Uterus (tissue), 3 donors: ENCODE measurements at regions not wholly inside any gene's neighbourhood (a gene's known extent, or its start where the extent isn't known, plus 50 kb on each side); places are given as distances from the start of the nearest gene placed in this dataset.

ENCODE experiments used
- DNase-seq, 2 donors: peaks; one replicate each; pipeline ENCODE4 v3.0.0-alpha.2; 2019 to 2020
- H3K27ac ChIP-seq, 2 donors: fragments of 200-600 bp; sonication (generic); 1 replicate in 1 of 2; 2 replicates in 1 of 2; pipeline ENCODE4 v1.5.1; 2016 to 2018
- H3K27me3 ChIP-seq, 2 donors: fragments of 200-600 bp; sonication (generic); one replicate each; pipeline ENCODE4 v1.5.1; 2018 to 2019; ENCODE audit warnings: control low read depth in 1 of 2
- H3K36me3 ChIP-seq, 2 donors: fragments of 200-600 bp; sonication (generic); one replicate each; pipeline ENCODE4 v1.5.1; 2019; ENCODE audit warnings: control low read depth in 1 of 2
- H3K4me1 ChIP-seq, 2 donors: fragments of 200-600 bp; sonication (generic); one replicate each; pipeline ENCODE4 v1.5.1; 2018 to 2019; ENCODE audit warnings: control low read depth in 1 of 2
- H3K4me3 ChIP-seq, 2 donors: fragments of 200-600 bp; sonication (generic); 1 replicate in 1 of 2; 2 replicates in 1 of 2; pipeline ENCODE4 v1.5.1; 2018 to 2019; ENCODE audit warnings: mild to moderate bottlenecking in 1 of 2
- H3K9me3 ChIP-seq, 2 donors: fragments of 200-600 bp; sonication (generic); one replicate each; pipeline ENCODE4 v1.5.1; 2019; ENCODE audit warnings: control low read depth in 1 of 2
- POLR2A ChIP-seq, 2 donors: fragments of 450-650 bp; IDR thresholded peaks; one replicate each; pipeline ENCODE4 v1.6.1; 2016; ENCODE audit warnings: antibody characterized with exemption in 2 of 2, mild to moderate bottlenecking in 1 of 2, moderate library complexity in 1 of 2
- intact Hi-C: fragments of 100-400 bp; cut with DNase I; formaldehyde crosslinking; loops from one replicate; pipeline ENCODE4 v1.15.1; 2023; ENCODE audit warnings: low total_unique reads
- TF ChIP-seq, protein P1 (sequence below), 4 experiments: fragments of 200-600 bp in 2 of 4; fragments of 450-650 bp in 2 of 4; sonication (generic) in 2 of 4; IDR thresholded peaks; one replicate each; pipeline ENCODE4 v1.5.1; 2016 to 2019; ENCODE audit warnings: antibody characterized with exemption in 4 of 4, mild to moderate bottlenecking in 2 of 4, moderate library complexity in 1 of 4
- donor health status: DM: yes; HTN: yes; CAD: no.

DNA sequence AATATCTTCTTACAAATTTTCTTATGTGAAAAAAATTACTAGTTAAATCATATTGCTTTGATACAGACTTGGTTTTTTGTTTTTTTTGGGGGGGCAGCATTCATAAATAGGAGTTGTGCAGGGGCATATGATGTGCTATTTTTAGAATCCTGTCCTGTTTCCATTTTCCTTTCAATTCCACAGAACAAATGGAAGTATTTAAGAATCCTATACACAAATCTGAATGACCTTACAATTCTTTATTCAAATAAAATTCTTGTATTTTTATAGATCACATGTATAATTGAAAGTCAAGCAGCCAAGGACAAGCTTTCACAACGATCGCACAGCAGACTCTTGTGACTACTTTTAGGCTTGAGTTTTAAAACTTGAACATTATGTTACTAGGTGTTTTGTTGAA is 523.9 kb downstream of the ANKRD50 start:
- no peaks in the 10 kb centered on the region for H3K4me1 ChIP-seq
- H3K36me3 ChIP-seq, result no peaks in the 10 kb centered on the region
- no peaks in the 10 kb centered on the region for H3K27me3 ChIP-seq
- no peak overlapping the region for H3K27ac ChIP-seq
- H3K4me3 ChIP-seq, result no peak overlapping the region
- H3K9me3 ChIP-seq, result peaks cover 0 to 10% of the 10 kb centered on the region in 2 donors
- DNase-seq, result no peak
- TF ChIP-seq POLR2A (IDR thresholded peaks at IDR 0.05), result no peak
- intact Hi-C loops, result no loop called here

DNA sequence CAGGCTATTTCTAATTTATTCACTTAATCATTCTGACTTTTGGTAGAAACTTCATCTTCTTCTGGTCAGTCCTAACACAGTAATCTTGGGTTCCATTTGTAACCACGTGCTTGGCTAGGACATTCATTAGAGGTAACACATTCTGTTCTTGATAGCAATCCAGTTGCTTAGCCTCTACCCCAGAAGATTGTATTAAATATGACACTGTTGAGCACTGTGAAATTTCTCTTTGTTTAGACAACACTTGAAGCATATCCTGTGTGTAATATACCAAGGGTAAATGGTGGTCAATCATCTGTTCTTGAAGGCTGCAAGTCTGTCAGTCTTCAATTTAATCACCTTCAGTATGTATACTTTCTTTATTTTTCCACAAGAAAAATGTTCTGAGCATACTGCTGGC is 523.0 kb downstream of the ANKRD50 start:
- TF ChIP-seq, protein P1, sequence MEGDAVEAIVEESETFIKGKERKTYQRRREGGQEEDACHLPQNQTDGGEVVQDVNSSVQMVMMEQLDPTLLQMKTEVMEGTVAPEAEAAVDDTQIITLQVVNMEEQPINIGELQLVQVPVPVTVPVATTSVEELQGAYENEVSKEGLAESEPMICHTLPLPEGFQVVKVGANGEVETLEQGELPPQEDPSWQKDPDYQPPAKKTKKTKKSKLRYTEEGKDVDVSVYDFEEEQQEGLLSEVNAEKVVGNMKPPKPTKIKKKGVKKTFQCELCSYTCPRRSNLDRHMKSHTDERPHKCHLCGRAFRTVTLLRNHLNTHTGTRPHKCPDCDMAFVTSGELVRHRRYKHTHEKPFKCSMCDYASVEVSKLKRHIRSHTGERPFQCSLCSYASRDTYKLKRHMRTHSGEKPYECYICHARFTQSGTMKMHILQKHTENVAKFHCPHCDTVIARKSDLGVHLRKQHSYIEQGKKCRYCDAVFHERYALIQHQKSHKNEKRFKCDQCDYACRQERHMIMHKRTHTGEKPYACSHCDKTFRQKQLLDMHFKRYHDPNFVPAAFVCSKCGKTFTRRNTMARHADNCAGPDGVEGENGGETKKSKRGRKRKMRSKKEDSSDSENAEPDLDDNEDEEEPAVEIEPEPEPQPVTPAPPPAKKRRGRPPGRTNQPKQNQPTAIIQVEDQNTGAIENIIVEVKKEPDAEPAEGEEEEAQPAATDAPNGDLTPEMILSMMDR (IDR thresholded peaks at IDR 0.05), result no peak
- no peak for TF ChIP-seq POLR2A (IDR thresholded peaks at IDR 0.05)
- H3K4me3 ChIP-seq, result no peak overlapping the region
- H3K36me3 ChIP-seq, result no peaks in the 10 kb centered on the region
- peaks cover 0 to 10% of the 10 kb centered on the region in 2 donors for H3K9me3 ChIP-seq
- intact Hi-C loops, result no loop called here
- H3K27ac ChIP-seq, result no peak overlapping the region
- no peaks in the 10 kb centered on the region for H3K4me1 ChIP-seq
- no peaks in the 10 kb centered on the region for H3K27me3 ChIP-seq
- DNase-seq, result no peak

DNA sequence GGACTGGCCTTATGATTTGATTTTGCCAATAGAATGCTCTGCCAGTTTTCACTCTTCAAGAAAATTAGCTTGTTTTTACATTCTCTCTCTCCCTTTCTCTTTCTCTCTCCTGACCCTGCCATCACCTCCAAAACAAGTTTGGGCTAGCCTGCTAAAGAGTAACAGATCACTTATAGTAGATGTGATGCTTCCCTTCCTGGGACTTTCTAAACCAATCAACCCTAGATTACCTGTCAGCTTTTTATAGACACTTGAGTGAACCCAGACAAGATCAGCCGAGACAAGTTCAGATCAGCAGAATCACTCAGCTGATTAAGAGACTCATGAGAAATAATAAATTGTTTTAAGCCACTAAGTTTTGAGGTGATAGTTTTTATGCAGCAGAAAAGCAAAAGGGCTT is 521.2 kb downstream of the ANKRD50 start:
- H3K4me1 ChIP-seq, result no peaks in the 10 kb centered on the region
- intact Hi-C loops, result no loop called here
- DNase-seq, result no peak
- peaks cover 0 to 10% of the 10 kb centered on the region in 2 donors for H3K9me3 ChIP-seq
- no peak for TF ChIP-seq POLR2A (IDR thresholded peaks at IDR 0.05)
- TF ChIP-seq, protein P1 (IDR thresholded peaks at IDR 0.05), result no peak
- no peak overlapping the region for H3K4me3 ChIP-seq
- H3K27me3 ChIP-seq, result no peaks in the 10 kb centered on the region
- no peaks in the 10 kb centered on the region for H3K36me3 ChIP-seq
- H3K27ac ChIP-seq, result no peak overlapping the region

DNA sequence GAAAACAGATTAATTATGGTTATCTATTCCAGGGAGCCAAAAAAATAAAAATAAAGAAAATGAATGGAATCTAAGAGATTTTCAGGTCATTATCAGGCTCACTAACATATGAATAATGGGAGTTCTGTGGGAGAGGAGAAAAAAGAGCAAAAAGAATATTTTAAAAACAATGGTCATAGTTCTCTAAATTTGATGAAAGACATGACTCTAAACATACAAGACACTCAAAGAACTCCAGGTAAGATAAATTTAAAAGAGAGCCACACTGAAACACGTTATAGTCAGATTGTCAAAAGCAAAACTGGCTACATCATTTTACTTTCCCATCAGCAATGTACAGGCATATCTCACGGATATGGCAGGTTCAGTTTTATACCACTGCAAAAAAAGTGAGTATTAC is 520.0 kb downstream of the ANKRD50 start:
- TF ChIP-seq POLR2A (IDR thresholded peaks at IDR 0.05), result no peak
- TF ChIP-seq, protein P1 (IDR thresholded peaks at IDR 0.05), result no peak
- Histone ChIP-seq H3K27me3 (no peaks in the 10 kb centered on the region), H3K4me3 (no peak overlapping the region), H3K4me1 (no peaks in the 10 kb centered on the region), H3K27ac (no peak overlapping the region), H3K9me3 (peaks cover 0 to 10% of the 10 kb centered on the region in 2 donors), H3K36me3 (no peaks in the 10 kb centered on the region)
- no peak for DNase-seq
- intact Hi-C loops, result no loop called here

DNA sequence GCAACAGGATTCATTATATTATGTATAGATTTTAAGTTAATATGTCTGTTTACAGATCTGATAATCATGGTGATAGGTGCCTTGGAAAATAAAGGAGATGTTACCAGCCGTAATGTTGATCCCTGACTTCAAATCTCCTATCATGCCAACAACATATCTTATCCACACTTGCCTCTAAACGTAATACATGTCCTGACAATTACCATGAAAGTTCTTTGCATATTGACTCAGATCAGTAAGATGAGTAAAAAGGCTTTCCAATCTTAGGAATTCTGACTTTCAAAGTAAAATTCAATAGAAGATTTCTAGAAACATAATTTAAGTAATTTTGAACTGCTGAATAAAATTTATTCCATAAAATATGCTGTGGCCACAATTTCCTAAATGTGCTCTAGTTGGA is 513.3 kb downstream of the ANKRD50 start:
- intact Hi-C loops, result no loop called here
- Histone ChIP-seq H3K4me3 (no peak overlapping the region), H3K36me3 (no peaks in the 10 kb centered on the region), H3K4me1 (no peaks in the 10 kb centered on the region), H3K27me3 (no peaks in the 10 kb centered on the region), H3K9me3 (no peaks in the 10 kb centered on the region), H3K27ac (no peak overlapping the region)
- no peak for DNase-seq
- TF ChIP-seq, protein P1 (IDR thresholded peaks at IDR 0.05), result no peak
- TF ChIP-seq POLR2A (IDR thresholded peaks at IDR 0.05), result no peak

DNA sequence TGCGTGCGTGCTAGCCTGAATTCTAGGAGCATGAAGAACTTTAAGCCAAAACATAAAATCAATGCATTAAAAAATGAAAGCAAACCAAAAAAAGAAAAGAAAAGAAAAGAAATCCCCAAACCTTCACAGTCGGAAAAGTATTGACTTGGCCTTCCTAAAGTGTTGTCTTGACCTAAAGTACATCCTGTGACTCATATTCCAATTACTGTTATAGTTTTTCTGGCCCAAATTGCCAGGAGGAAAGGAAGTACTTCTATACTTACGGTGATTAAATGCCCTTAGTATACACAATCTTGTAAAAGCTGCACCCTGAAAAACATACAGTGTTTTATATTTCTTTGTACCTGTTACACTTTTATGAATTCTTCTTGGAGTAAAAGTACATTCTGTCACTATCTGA is 512.8 kb downstream of the ANKRD50 start:
- Histone ChIP-seq H3K27me3 (no peaks in the 10 kb centered on the region), H3K27ac (no peak overlapping the region), H3K4me3 (no peak overlapping the region), H3K36me3 (no peaks in the 10 kb centered on the region), H3K4me1 (no peaks in the 10 kb centered on the region), H3K9me3 (no peaks in the 10 kb centered on the region)
- TF ChIP-seq, protein P1 (IDR thresholded peaks at IDR 0.05), result no peak
- no peak for TF ChIP-seq POLR2A (IDR thresholded peaks at IDR 0.05)
- intact Hi-C loops, result no loop called here
- DNase-seq, result no peak
